WERI-Rb-1 (cell line): ENCODE measurements at regions not wholly inside any gene's neighbourhood (a gene's known extent, or its start where the extent isn't known, plus 50 kb on each side); places are given as distances from the start of the nearest gene placed in this dataset.

Source experiments
- DNase-seq: peaks from one replicate; pipeline ENCODE4 v3.0.0-alpha.2; 2020
- H3K27ac ChIP-seq: fragments of 250-450 bp; sonication (Bioruptor Pico); 2 replicates; pipeline ENCODE4 v1.5.1; 2020; ENCODE audit warnings: mild to moderate bottlenecking, moderate library complexity
- H3K27me3 ChIP-seq: fragments of 250-450 bp; sonication (Bioruptor Pico); 2 replicates; pipeline ENCODE4 v1.5.1; 2021; ENCODE audit warnings: mild to moderate bottlenecking, low read depth, moderate library complexity; ENCODE audit not compliant: insufficient read depth, severe bottlenecking
- H3K36me3 ChIP-seq: fragments of 250-450 bp; sonication (Bioruptor Pico); 2 replicates; pipeline ENCODE4 v1.5.1; 2020; ENCODE audit warnings: mild to moderate bottlenecking, moderate library complexity
- H3K4me3 ChIP-seq: 2 replicates; pipeline ENCODE4 v1.5.1; 2011; ENCODE audit warnings: low read depth, mild to moderate bottlenecking, control low read depth, low read length
- H3K9me3 ChIP-seq: fragments of 250-450 bp; sonication (Bioruptor Pico); 2 replicates; pipeline ENCODE4 v1.5.1; 2021; ENCODE audit warnings: mild to moderate bottlenecking, moderate library complexity; ENCODE audit not compliant: severe bottlenecking
- TF ChIP-seq, protein P1 (sequence below): IDR thresholded peaks from 2 replicates; pipeline ENCODE4 v1.5.1; 2011; ENCODE audit warnings: low read depth, mild to moderate bottlenecking, control low read depth, inconsistent platforms, low read length

DNA sequence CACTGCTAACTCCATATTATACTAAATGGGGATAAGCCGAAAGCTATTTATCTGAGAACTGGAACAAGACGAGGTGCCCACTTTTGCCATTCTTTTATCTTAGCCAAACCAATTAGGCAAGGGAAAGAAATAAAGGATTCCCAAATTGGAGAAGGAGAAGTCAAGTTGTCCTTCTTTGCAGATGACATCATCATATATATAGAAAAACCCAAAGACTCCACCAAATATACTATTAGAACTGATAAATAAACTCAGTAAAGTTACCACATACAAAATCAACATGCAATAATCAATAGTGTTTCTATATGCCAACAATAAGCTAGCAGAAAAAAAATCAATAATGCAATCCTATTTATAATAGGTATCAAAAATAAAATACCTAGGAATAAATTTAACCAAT lies 570.3 kb upstream of the EPHA7 start:
- Histone ChIP-seq H3K27ac (no peak overlapping the region), H3K36me3 (no peaks in the 10 kb centered on the region), H3K9me3 (no peaks in the 10 kb centered on the region), H3K4me3 (no peak overlapping the region), H3K27me3 (no peaks in the 10 kb centered on the region)
- DNase-seq, result no peak
- TF ChIP-seq, protein P1, sequence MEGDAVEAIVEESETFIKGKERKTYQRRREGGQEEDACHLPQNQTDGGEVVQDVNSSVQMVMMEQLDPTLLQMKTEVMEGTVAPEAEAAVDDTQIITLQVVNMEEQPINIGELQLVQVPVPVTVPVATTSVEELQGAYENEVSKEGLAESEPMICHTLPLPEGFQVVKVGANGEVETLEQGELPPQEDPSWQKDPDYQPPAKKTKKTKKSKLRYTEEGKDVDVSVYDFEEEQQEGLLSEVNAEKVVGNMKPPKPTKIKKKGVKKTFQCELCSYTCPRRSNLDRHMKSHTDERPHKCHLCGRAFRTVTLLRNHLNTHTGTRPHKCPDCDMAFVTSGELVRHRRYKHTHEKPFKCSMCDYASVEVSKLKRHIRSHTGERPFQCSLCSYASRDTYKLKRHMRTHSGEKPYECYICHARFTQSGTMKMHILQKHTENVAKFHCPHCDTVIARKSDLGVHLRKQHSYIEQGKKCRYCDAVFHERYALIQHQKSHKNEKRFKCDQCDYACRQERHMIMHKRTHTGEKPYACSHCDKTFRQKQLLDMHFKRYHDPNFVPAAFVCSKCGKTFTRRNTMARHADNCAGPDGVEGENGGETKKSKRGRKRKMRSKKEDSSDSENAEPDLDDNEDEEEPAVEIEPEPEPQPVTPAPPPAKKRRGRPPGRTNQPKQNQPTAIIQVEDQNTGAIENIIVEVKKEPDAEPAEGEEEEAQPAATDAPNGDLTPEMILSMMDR, result no peak

DNA sequence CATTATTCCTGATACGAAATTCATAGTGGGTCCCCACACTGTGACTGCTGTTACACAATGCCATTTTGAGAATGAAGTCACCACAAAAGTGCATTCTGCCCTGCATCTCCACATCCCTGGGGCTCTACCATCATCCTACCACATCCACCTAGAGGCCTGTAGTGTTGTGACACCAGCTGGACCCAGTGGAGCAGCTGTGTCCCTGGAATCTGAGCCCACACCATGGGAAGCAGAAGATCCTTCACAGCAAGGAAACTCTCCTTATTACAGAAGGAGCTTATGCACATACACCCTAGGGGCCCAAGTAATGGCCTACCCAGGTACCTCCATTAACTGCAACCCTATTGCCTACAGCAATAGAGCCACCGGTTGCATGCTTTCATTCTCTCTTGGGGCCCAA lies 566.6 kb upstream of the EPHA7 start:
- no peaks in the 10 kb centered on the region for H3K9me3 ChIP-seq
- no peak for DNase-seq
- no peaks in the 10 kb centered on the region for H3K36me3 ChIP-seq
- no peak overlapping the region for H3K4me3 ChIP-seq
- no peak overlapping the region for H3K27ac ChIP-seq
- H3K27me3 ChIP-seq, result no peaks in the 10 kb centered on the region
- TF ChIP-seq, protein P1, result no peak

DNA sequence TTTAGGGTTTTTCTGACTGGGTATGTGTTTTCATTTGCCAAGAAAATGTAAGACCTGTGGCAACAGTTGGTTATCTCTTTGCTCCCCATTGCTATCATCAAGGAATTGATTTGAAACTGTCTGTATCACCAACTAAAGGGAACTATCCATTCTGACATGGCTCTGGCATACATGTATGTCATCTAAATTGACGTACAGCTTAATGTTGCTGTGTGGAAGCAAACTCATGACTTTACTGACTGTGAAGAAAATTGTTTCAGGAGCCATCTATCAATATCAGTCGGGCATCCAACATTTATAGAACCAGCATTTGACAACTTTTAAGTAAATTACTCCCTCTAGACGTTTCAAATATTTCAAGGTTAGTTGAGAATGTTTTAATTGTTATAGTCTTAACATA lies 555.8 kb upstream of the EPHA7 start:
- no peaks in the 10 kb centered on the region for H3K9me3 ChIP-seq
- H3K27ac ChIP-seq, result no peak overlapping the region
- DNase-seq, result no peak
- TF ChIP-seq, protein P1, result no peak
- H3K27me3 ChIP-seq, result no peaks in the 10 kb centered on the region
- H3K4me3 ChIP-seq, result no peak overlapping the region
- H3K36me3 ChIP-seq, result no peaks in the 10 kb centered on the region

DNA sequence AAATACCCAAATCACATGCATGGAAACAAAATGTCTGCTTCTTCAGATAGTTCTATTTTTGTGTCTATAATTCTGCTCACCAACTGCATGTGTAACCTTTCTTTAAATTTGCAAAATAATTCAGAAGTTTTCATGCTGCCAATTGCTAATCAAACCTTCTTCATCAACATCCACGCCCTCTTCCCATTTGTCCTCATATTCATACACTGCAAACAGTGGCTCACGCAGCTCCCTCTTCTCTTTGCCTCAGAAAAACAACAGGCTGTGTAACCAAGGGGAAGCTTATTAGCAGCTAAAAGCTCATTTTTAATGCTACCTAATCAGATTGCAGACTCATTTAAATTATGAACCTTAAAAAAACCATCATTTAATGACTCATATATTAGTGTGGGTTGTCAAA lies 555.0 kb upstream of the EPHA7 start:
- Histone ChIP-seq H3K9me3 (no peaks in the 10 kb centered on the region), H3K36me3 (no peaks in the 10 kb centered on the region), H3K27me3 (no peaks in the 10 kb centered on the region), H3K27ac (no peak overlapping the region), H3K4me3 (no peak overlapping the region)
- DNase-seq, result no peak
- TF ChIP-seq, protein P1, result no peak

DNA sequence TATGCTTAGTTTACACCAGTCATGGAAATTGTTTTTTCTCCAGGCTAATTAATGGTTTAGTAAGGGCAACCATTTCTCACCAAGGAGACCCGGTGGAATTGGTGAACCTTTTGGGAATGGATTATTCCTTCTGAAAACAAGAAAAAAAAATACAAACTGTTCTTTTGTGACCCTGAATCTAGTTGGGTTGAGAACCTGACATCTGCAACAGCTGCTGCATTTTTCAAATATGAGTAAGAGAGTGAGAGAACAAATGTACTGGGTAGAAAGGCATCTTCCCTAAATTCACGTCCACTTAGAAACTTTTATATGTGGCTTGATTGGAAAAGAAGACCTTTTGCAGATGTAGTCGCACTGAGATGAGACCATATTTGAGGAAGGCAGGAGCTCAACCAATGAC lies 553.4 kb upstream of the EPHA7 start:
- Histone ChIP-seq H3K27me3 (no peaks in the 10 kb centered on the region), H3K36me3 (no peaks in the 10 kb centered on the region), H3K9me3 (no peaks in the 10 kb centered on the region), H3K4me3 (no peak overlapping the region), H3K27ac (no peak overlapping the region)
- no peak for DNase-seq
- TF ChIP-seq, protein P1, result no peak

DNA sequence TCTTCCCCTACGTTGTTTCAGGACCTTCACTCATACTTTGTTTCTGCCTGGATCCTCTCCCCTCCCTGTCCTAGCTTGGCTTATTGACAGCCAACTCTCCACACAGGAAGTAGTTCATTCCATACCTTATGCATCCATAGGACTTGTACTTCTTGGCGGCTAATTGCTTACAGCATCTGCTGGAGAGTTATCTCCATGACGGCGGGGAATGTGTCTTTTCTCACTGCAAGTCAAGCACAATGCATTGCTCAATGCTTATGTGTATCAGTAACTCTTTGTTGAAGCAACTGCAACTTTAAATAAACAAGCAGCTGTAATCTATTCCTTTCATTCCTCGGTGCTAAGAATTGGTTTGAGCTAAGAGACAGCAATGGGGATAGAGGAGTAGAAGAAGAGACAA lies 551.3 kb upstream of the EPHA7 start:
- Histone ChIP-seq H3K4me3 (no peak overlapping the region), H3K9me3 (no peaks in the 10 kb centered on the region), H3K27me3 (no peaks in the 10 kb centered on the region), H3K36me3 (no peaks in the 10 kb centered on the region), H3K27ac (no peak overlapping the region)
- no peak for DNase-seq
- TF ChIP-seq, protein P1, result no peak
